HL-60 (cell line): ENCODE measurements at regions not wholly inside any gene's neighbourhood (a gene's known extent, or its start where the extent isn't known, plus 50 kb on each side); places are given as distances from the start of the nearest gene placed in this dataset.

Experiments
- DNase-seq, 2 experiments: peaks; one replicate each; pipeline ENCODE4 v3.0.0-alpha.2; 2010 to 2020; ENCODE audit warnings: low read depth in 1 of 2, low spot score in 1 of 2
- H3K27ac ChIP-seq: fragments of 250-450 bp; sonication (Bioruptor Pico); replicated peaks from 2 replicates; pipeline ENCODE4 v1.5.1; 2020; ENCODE audit warnings: mild to moderate bottlenecking, moderate library complexity
- H3K27me3 ChIP-seq: fragments of 250-450 bp; sonication (Bioruptor Pico); 2 replicates; pipeline ENCODE4 v1.5.1; 2021; ENCODE audit warnings: mild to moderate bottlenecking, moderate library complexity; ENCODE audit not compliant: insufficient read depth, poor library complexity, severe bottlenecking
- H3K4me3 ChIP-seq: replicated peaks from 2 replicates; pipeline ENCODE4 v1.5.1; 2011; ENCODE audit warnings: mild to moderate bottlenecking, control low read depth, low read length; ENCODE audit not compliant: insufficient read depth
- CTCF ChIP-seq: IDR thresholded peaks from one replicate; pipeline ENCODE4 v1.5.1; 2011; ENCODE audit warnings: low read length, control low read depth, inconsistent platforms; ENCODE audit not compliant: insufficient read depth
- GABPA ChIP-seq: IDR thresholded peaks from 2 replicates; pipeline ENCODE4 v1.6.1; 2012; ENCODE audit warnings: low read depth
- POLR2AphosphoS5 ChIP-seq: IDR thresholded peaks from 2 replicates; pipeline ENCODE4 v1.6.1; 2012; ENCODE audit warnings: low read depth
- REST ChIP-seq: IDR thresholded peaks from 2 replicates; pipeline ENCODE4 v1.6.1; 2012; ENCODE audit warnings: low read depth; ENCODE audit not compliant: insufficient replicate concordance
- SPI1 ChIP-seq: IDR thresholded peaks from 2 replicates; pipeline ENCODE4 v1.6.1; 2012; ENCODE audit warnings: low read depth, mild to moderate bottlenecking, borderline replicate concordance

- H3K27ac ChIP-seq, result no peak overlapping the region
- TF ChIP-seq REST, result no peak
- no peak for TF ChIP-seq CTCF
- TF ChIP-seq SPI1, result no peak
- TF ChIP-seq GABPA, result no peak
- no peak for TF ChIP-seq POLR2AphosphoS5
- H3K4me3 ChIP-seq, result no peak overlapping the region
- no peaks in the 10 kb centered on the region for H3K27me3 ChIP-seq
- DNase-seq, result no peak
Observed at GRCh38 chr16:52650318-52650717, 103.4 kb upstream of the TOX3 start.

GRCh38 chr16:52649870-52650269, 102.9 kb upstream of the TOX3 start:
- no peaks in the 10 kb centered on the region for H3K27me3 ChIP-seq
- no peak overlapping the region for H3K27ac ChIP-seq
- TF ChIP-seq SPI1 (no peak), CTCF (no peak), POLR2AphosphoS5 (no peak), REST (no peak), GABPA (no peak)
- H3K4me3 ChIP-seq, result no peak overlapping the region
- no peak for DNase-seq

- Histone ChIP-seq H3K27me3 (no peaks in the 10 kb centered on the region), H3K4me3 (no peak overlapping the region), H3K27ac (no peak overlapping the region)
- no peak for DNase-seq
- no peak for TF ChIP-seq SPI1
- no peak for TF ChIP-seq POLR2AphosphoS5
- no peak for TF ChIP-seq GABPA
- TF ChIP-seq CTCF, result no peak
- TF ChIP-seq REST, result no peak
Observed at GRCh38 chr16:52647588-52647987, 100.6 kb upstream of the TOX3 start.
